ENCODE measurements at regions not wholly inside any gene's neighbourhood (a gene's known extent, or its start where the extent isn't known, plus 50 kb on each side); places are given as distances from the start of the nearest gene placed in this dataset.

DNA sequence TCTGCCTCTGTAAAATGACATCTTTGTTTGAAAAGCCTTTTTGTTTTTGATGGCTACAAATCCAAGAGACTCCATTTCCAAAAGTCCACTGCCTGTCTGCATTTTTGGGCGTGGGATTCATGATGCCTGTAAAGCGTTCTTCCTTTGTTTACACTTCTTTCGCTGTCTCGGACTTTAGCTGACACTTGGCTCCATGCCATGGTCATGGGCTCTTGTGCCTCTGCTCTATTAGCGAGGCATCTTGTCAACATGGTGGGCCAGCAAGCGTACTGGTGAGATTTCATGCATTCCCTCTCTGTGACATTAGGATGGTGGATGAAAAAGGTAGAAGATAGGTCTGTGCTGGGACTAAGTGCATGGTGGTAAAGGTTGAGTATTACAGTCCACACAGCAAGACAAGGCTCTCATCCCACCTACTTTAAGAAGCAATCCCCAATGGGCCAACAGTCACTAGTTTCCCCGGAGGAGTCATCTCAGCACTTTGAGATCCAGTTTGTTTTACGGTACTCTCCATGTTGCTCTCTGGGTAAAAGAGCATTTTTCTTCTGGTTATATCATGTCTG lies 298.2 kb upstream of the KLF3 start:
- Histone ChIP-seq H3K4me3 (replicated peaks in 1 of 3) (no peak overlapping the region), H3K27ac (peak overlapping the region in 1 of 3 donors; percentile 37), H3K27me3 (no peaks in the 10 kb centered on the region), H3K36me3 (no peaks in the 10 kb centered on the region), H3K9me3 (no peaks in the 10 kb centered on the region), H3K4me1 (peaks cover 10 to 13% of the 10 kb centered on the region in 2 donors)
- intact Hi-C loops (cut with DNase I), result no loop called here
- TF ChIP-seq POLR2A (IDR thresholded peaks at IDR 0.05), result no peak
- TF ChIP-seq, protein P1, sequence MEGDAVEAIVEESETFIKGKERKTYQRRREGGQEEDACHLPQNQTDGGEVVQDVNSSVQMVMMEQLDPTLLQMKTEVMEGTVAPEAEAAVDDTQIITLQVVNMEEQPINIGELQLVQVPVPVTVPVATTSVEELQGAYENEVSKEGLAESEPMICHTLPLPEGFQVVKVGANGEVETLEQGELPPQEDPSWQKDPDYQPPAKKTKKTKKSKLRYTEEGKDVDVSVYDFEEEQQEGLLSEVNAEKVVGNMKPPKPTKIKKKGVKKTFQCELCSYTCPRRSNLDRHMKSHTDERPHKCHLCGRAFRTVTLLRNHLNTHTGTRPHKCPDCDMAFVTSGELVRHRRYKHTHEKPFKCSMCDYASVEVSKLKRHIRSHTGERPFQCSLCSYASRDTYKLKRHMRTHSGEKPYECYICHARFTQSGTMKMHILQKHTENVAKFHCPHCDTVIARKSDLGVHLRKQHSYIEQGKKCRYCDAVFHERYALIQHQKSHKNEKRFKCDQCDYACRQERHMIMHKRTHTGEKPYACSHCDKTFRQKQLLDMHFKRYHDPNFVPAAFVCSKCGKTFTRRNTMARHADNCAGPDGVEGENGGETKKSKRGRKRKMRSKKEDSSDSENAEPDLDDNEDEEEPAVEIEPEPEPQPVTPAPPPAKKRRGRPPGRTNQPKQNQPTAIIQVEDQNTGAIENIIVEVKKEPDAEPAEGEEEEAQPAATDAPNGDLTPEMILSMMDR (IDR thresholded peaks at IDR 0.05), result no peak
- WGBS, 2 donors, result 49 to 62% methylated on average over 8 of the region's 8 CpGs
- peak in 1 of 2 donors; percentile 3 for DNase-seq

DNA sequence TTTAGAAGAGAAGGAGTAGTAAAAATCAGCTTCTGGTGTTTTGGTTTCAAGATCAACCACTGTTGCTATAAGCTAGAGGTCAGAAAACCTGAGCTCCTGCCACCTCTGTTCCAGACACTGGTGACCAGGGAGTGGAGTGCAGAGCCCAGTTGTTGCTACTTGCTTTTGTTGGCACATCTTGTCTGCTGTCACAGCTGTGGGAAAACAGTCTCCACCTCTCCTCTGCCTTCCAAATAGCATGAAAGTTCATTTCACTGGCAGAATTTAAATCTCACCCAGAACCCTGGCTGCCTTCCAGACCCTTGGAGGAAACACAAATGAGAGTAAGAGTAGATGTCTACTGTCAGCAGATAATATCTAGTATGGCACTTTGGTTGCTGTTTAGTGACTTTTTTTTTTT lies 297.5 kb upstream of the KLF3 start:
- DNase-seq, result peak; percentile 33 to 56
- Histone ChIP-seq H3K4me3 (replicated peaks in 1 of 3) (no peak overlapping the region), H3K36me3 (no peaks in the 10 kb centered on the region), H3K27me3 (no peaks in the 10 kb centered on the region), H3K4me1 (peaks cover 10 to 13% of the 10 kb centered on the region in 2 donors), H3K9me3 (no peaks in the 10 kb centered on the region), H3K27ac (peak overlapping the region in 1 of 3 donors; percentile 37)
- TF ChIP-seq, protein P1 (IDR thresholded peaks at IDR 0.05), result no peak
- no peak for TF ChIP-seq POLR2A (IDR thresholded peaks at IDR 0.05)
- intact Hi-C loops (cut with DNase I), result no loop called here

DNA sequence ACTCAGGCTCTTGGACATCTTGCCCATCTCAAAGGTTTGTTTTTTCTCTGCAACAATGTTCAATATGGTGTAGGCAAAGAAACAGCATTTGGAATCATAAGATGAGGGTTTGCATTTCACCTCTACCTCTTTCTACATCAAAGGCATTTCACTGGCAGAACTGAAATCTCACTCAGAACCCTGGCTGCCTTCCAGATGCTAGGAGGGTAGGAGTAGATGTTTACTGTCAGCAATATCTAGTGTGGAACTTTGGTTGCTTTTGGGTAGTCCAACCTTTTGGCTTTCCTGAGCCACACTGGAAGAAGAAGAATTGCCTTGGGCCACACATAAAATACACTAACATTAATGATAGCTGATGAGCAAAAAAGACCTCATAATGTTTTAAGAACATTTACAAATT lies 297.0 kb upstream of the KLF3 start:
- Histone ChIP-seq H3K9me3 (no peaks in the 10 kb centered on the region), H3K27me3 (no peaks in the 10 kb centered on the region), H3K4me3 (replicated peaks in 1 of 3) (no peak overlapping the region), H3K27ac (no peak overlapping the region), H3K4me1 (peaks cover 10 to 13% of the 10 kb centered on the region in 2 donors), H3K36me3 (no peaks in the 10 kb centered on the region)
- intact Hi-C loops (cut with DNase I), result no loop called here
- no peak for DNase-seq
- TF ChIP-seq POLR2A (IDR thresholded peaks at IDR 0.05), result no peak
- TF ChIP-seq, protein P1 (IDR thresholded peaks at IDR 0.05), result no peak

DNA sequence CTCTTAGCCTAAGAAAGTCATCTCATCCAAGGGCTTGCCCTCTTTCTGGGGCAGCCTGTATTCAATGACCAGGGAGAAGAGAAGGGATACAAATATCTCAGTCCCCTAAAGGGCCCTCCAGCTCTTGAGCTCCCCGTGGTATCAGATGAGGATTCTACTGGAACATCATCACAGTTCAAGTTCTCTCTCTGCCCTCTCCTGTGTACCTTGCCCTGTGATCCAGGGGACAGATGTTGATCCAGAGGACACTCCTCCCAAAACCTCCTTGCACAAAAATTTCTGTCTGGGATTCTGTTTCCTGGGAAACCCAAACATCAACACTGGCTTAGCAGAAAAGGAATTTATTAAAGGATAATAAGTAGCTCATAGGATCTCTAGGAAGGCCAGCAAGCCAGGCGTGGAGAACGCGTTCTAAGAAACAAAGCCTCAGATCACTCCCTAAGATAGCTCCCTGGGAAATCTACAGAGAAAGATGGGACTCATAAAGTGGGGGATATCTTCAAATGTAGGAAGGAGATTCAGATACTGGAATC lies 296.3 kb upstream of the KLF3 start:
- TF ChIP-seq POLR2A (IDR thresholded peaks at IDR 0.05), result no peak
- TF ChIP-seq, protein P1 (IDR thresholded peaks at IDR 0.05), result no peak
- H3K4me1 ChIP-seq, result peaks cover 10 to 13% of the 10 kb centered on the region in 2 donors
- H3K27me3 ChIP-seq, result no peaks in the 10 kb centered on the region
- H3K27ac ChIP-seq, result no peak overlapping the region
- no peak for DNase-seq
- intact Hi-C loops (cut with DNase I), result no loop called here
- H3K4me3 ChIP-seq (replicated peaks in 1 of 3), result no peak overlapping the region
- 79 to 80% methylated on average over 4 of the region's 4 CpGs for WGBS, 2 donors
- no peaks in the 10 kb centered on the region for H3K36me3 ChIP-seq
- H3K9me3 ChIP-seq, result no peaks in the 10 kb centered on the region

DNA sequence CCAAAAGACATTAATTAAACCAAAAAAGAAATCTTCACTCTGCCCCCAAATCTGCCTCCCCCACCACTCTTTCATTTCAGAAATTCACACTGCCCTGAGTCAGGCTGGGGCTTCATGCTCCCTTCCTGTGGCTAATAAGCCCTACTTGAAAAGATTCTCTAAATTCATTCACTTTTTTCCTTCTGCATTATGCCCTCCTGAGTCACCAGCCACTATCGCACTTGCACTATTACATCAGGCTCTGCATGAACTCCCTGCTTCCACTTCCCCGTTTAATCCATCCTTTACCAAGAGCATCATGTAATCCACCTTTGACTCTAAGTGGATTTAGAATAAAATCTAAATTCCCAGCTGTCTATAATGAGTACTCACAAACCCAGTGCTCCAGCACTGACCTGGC lies 295.4 kb upstream of the KLF3 start:
- Histone ChIP-seq H3K36me3 (no peaks in the 10 kb centered on the region), H3K27ac (no peak overlapping the region), H3K4me3 (replicated peaks in 1 of 3) (no peak overlapping the region), H3K27me3 (no peaks in the 10 kb centered on the region), H3K9me3 (no peaks in the 10 kb centered on the region), H3K4me1 (peaks cover 10 to 13% of the 10 kb centered on the region in 2 donors)
- WGBS, 2 donors, result 97 to 98% methylated on average over 2 of the region's 2 CpGs
- intact Hi-C loops (cut with DNase I), result no loop called here
- DNase-seq, result no peak
- TF ChIP-seq, protein P1 (IDR thresholded peaks at IDR 0.05), result no peak
- no peak for TF ChIP-seq POLR2A (IDR thresholded peaks at IDR 0.05)
